Non-pigmented ciliary epithelial cell (primary cell): ENCODE measurements at regions not wholly inside any gene's neighbourhood (a gene's known extent, or its start where the extent isn't known, plus 50 kb on each side); places are given as distances from the start of the nearest gene placed in this dataset.

Experiments
- DNase-seq: peaks from one replicate; pipeline ENCODE4 v3.0.0-alpha.2; 2010; ENCODE audit warnings: low read depth

GRCh38 chr6:79764747-79765146 lies 133.6 kb downstream of the SH3BGRL2 start:
- no peak for DNase-seq

GRCh38 chr6:79763301-79763700 lies 132.2 kb downstream of the SH3BGRL2 start:
- DNase-seq = no peak

GRCh38 chr6:79762370-79762769 lies 131.2 kb downstream of the SH3BGRL2 start:
- no peak for DNase-seq

- no peak for DNase-seq
These were observed 125.4 kb downstream of the SH3BGRL2 start for GRCh38 chr6:79756496-79756895.

- no peak for DNase-seq
These were observed 124.8 kb downstream of the SH3BGRL2 start for GRCh38 chr6:79755967-79756366.
